Activated CD4-positive, alpha-beta memory T cell treated with anti-CD3 and anti-CD28 coated beads, Interleukin-2, amount 10 ng/mL, durations not matched to agents 7 days and 5 days (primary cell): ENCODE measurements at regions not wholly inside any gene's neighbourhood (a gene's known extent, or its start where the extent isn't known, plus 50 kb on each side); places are given as distances from the start of the nearest gene placed in this dataset.

ENCODE experiments used
- CTCF ChIA-PET: fragments of 350-600 bp; sonication (Branson Sonifier 250); formaldehyde crosslinking; loops from one replicate; lab custom pipeline; 2021; ENCODE audit warnings: antibody characterized with exemption, inconsistent platforms; lab: Charles Lee
- POLR2A ChIA-PET: fragments of 350-600 bp; sonication (Branson Sonifier 250); formaldehyde crosslinking; loops from one replicate; lab custom pipeline; 2021; ENCODE audit warnings: antibody characterized with exemption; lab: Charles Lee
- DNase-seq: peaks from one replicate; pipeline ENCODE4 v3.0.0-alpha.2; 2020
- H3K27ac Mint-ChIP-seq: one replicate; pipeline ENCODE4 v1.8.0; 2021; ENCODE audit warnings: mild to moderate bottlenecking, mixed read lengths
- H3K27me3 Mint-ChIP-seq: one replicate; pipeline ENCODE4 v1.8.0; 2021; ENCODE audit warnings: mixed read lengths
- H3K36me3 Mint-ChIP-seq: one replicate; pipeline ENCODE4 v1.8.0; 2021; ENCODE audit warnings: low read depth, mixed read lengths
- H3K4me1 Mint-ChIP-seq: one replicate; pipeline ENCODE4 v1.8.0; 2021; ENCODE audit warnings: mixed read lengths
- H3K4me3 Mint-ChIP-seq: one replicate; pipeline ENCODE4 v1.8.0; 2021; ENCODE audit warnings: mild to moderate bottlenecking, mixed read lengths
- H3K9me3 Mint-ChIP-seq: one replicate; pipeline ENCODE4 v1.8.0; 2021; ENCODE audit warnings: mixed read lengths

- Mint-ChIP-seq H3K27me3 (peaks cover under 1% of the 10 kb centered on the region), H3K4me1 (no peaks in the 10 kb centered on the region), H3K4me3 (no peak overlapping the region), H3K27ac (no peak overlapping the region), H3K36me3 (no peaks in the 10 kb centered on the region), H3K9me3 (no peaks in the 10 kb centered on the region)
- ChIA-PET POLR2A (no interaction called here), CTCF (no interaction called here)
- no peak for DNase-seq
Measured at GRCh38 chr20:51914758-51915157, 112.4 kb upstream of the SALL4 start.

GRCh38 chr20:51910321-51911050 lies 108.2 kb upstream of the SALL4 start:
- Mint-ChIP-seq H3K4me3 (no peak overlapping the region), H3K36me3 (no peaks in the 10 kb centered on the region), H3K9me3 (no peaks in the 10 kb centered on the region), H3K27ac (no peak overlapping the region), H3K27me3 (peaks cover 2% of the 10 kb centered on the region), H3K4me1 (no peaks in the 10 kb centered on the region)
- ChIA-PET POLR2A (no interaction called here), CTCF (no interaction called here)
- no peak for DNase-seq

- DNase-seq = no peak
- H3K27ac Mint-ChIP-seq = no peak overlapping the region
- no peak overlapping the region for H3K4me3 Mint-ChIP-seq
- no peaks in the 10 kb centered on the region for H3K9me3 Mint-ChIP-seq
- H3K27me3 Mint-ChIP-seq = peaks cover 2% of the 10 kb centered on the region
- H3K4me1 Mint-ChIP-seq = no peaks in the 10 kb centered on the region
- POLR2A ChIA-PET = no interaction called here
- CTCF ChIA-PET = no interaction called here
- no peaks in the 10 kb centered on the region for H3K36me3 Mint-ChIP-seq
Measured at GRCh38 chr20:51906679-51907078, 104.4 kb upstream of the SALL4 start.

GRCh38 chr20:51906049-51906448 lies 103.7 kb upstream of the SALL4 start:
- ChIA-PET POLR2A (no interaction called here), CTCF (no interaction called here)
- peaks cover 2% of the 10 kb centered on the region for H3K27me3 Mint-ChIP-seq
- H3K4me3 Mint-ChIP-seq = no peak overlapping the region
- no peaks in the 10 kb centered on the region for H3K36me3 Mint-ChIP-seq
- DNase-seq = no peak
- no peak overlapping the region for H3K27ac Mint-ChIP-seq
- H3K9me3 Mint-ChIP-seq = no peaks in the 10 kb centered on the region
- no peaks in the 10 kb centered on the region for H3K4me1 Mint-ChIP-seq

GRCh38 chr20:51902933-51903332 lies 100.6 kb upstream of the SALL4 start:
- POLR2A ChIA-PET = no interaction called here
- Mint-ChIP-seq H3K9me3 (no peaks in the 10 kb centered on the region), H3K4me3 (no peak overlapping the region), H3K36me3 (no peaks in the 10 kb centered on the region), H3K4me1 (no peaks in the 10 kb centered on the region), H3K27ac (no peak overlapping the region), H3K27me3 (no peaks in the 10 kb centered on the region)
- DNase-seq = no peak
- CTCF ChIA-PET = no interaction called here

GRCh38 chr20:51900443-51900842 lies 98.1 kb upstream of the SALL4 start:
- Mint-ChIP-seq H3K27ac (no peak overlapping the region), H3K36me3 (no peaks in the 10 kb centered on the region), H3K27me3 (no peaks in the 10 kb centered on the region), H3K4me1 (no peaks in the 10 kb centered on the region), H3K4me3 (no peak overlapping the region), H3K9me3 (no peaks in the 10 kb centered on the region)
- CTCF ChIA-PET = no interaction called here
- POLR2A ChIA-PET = no interaction called here
- no peak for DNase-seq

- Mint-ChIP-seq H3K27me3 (no peaks in the 10 kb centered on the region), H3K4me3 (no peak overlapping the region), H3K9me3 (no peaks in the 10 kb centered on the region), H3K27ac (no peak overlapping the region), H3K36me3 (no peaks in the 10 kb centered on the region), H3K4me1 (no peaks in the 10 kb centered on the region)
- POLR2A ChIA-PET = no interaction called here
- CTCF ChIA-PET = no interaction called here
- no peak for DNase-seq
Measured at GRCh38 chr20:51899674-51900073, 97.4 kb upstream of the SALL4 start.

GRCh38 chr20:51898788-51899187 lies 96.5 kb upstream of the SALL4 start:
- no peak for DNase-seq
- Mint-ChIP-seq H3K4me1 (no peaks in the 10 kb centered on the region), H3K36me3 (no peaks in the 10 kb centered on the region), H3K4me3 (no peak overlapping the region), H3K27ac (no peak overlapping the region), H3K27me3 (no peaks in the 10 kb centered on the region), H3K9me3 (no peaks in the 10 kb centered on the region)
- CTCF ChIA-PET = no interaction called here
- POLR2A ChIA-PET = no interaction called here

- Mint-ChIP-seq H3K27me3 (no peaks in the 10 kb centered on the region), H3K36me3 (no peaks in the 10 kb centered on the region), H3K9me3 (no peaks in the 10 kb centered on the region), H3K27ac (no peak overlapping the region), H3K4me3 (no peak overlapping the region), H3K4me1 (no peaks in the 10 kb centered on the region)
- CTCF ChIA-PET = no interaction called here
- no peak for DNase-seq
- POLR2A ChIA-PET = no interaction called here
Measured at GRCh38 chr20:51894619-51895018, 92.3 kb upstream of the SALL4 start.

GRCh38 chr20:51894201-51894600 lies 91.9 kb upstream of the SALL4 start:
- no peaks in the 10 kb centered on the region for H3K27me3 Mint-ChIP-seq
- no peaks in the 10 kb centered on the region for H3K9me3 Mint-ChIP-seq
- no peaks in the 10 kb centered on the region for H3K36me3 Mint-ChIP-seq
- DNase-seq = no peak
- no peaks in the 10 kb centered on the region for H3K4me1 Mint-ChIP-seq
- CTCF ChIA-PET = no interaction called here
- H3K27ac Mint-ChIP-seq = no peak overlapping the region
- POLR2A ChIA-PET = no interaction called here
- no peak overlapping the region for H3K4me3 Mint-ChIP-seq

- ChIA-PET POLR2A (no interaction called here), CTCF (no interaction called here)
- Mint-ChIP-seq H3K4me1 (no peaks in the 10 kb centered on the region), H3K9me3 (no peaks in the 10 kb centered on the region), H3K27ac (no peak overlapping the region), H3K27me3 (no peaks in the 10 kb centered on the region), H3K4me3 (no peak overlapping the region), H3K36me3 (no peaks in the 10 kb centered on the region)
- no peak for DNase-seq
Measured at GRCh38 chr20:51893723-51894122, 91.4 kb upstream of the SALL4 start.

- ChIA-PET CTCF (no interaction called here), POLR2A (no interaction called here)
- no peak overlapping the region for H3K4me3 Mint-ChIP-seq
- no peak overlapping the region for H3K27ac Mint-ChIP-seq
- no peaks in the 10 kb centered on the region for H3K36me3 Mint-ChIP-seq
- DNase-seq = no peak
- no peaks in the 10 kb centered on the region for H3K4me1 Mint-ChIP-seq
- no peaks in the 10 kb centered on the region for H3K27me3 Mint-ChIP-seq
- no peaks in the 10 kb centered on the region for H3K9me3 Mint-ChIP-seq
Measured at GRCh38 chr20:51890003-51890402, 87.7 kb upstream of the SALL4 start.

GRCh38 chr20:51889466-51889865 lies 87.1 kb upstream of the SALL4 start:
- no peaks in the 10 kb centered on the region for H3K36me3 Mint-ChIP-seq
- no peak overlapping the region for H3K4me3 Mint-ChIP-seq
- no peak for DNase-seq
- POLR2A ChIA-PET = no interaction called here
- H3K27me3 Mint-ChIP-seq = no peaks in the 10 kb centered on the region
- no peaks in the 10 kb centered on the region for H3K4me1 Mint-ChIP-seq
- H3K9me3 Mint-ChIP-seq = no peaks in the 10 kb centered on the region
- H3K27ac Mint-ChIP-seq = no peak overlapping the region
- CTCF ChIA-PET = no interaction called here

- H3K27ac Mint-ChIP-seq = no peak overlapping the region
- H3K27me3 Mint-ChIP-seq = no peaks in the 10 kb centered on the region
- no peak for DNase-seq
- H3K4me1 Mint-ChIP-seq = no peaks in the 10 kb centered on the region
- no peaks in the 10 kb centered on the region for H3K36me3 Mint-ChIP-seq
- no peak overlapping the region for H3K4me3 Mint-ChIP-seq
- CTCF ChIA-PET = no interaction called here
- no peaks in the 10 kb centered on the region for H3K9me3 Mint-ChIP-seq
- POLR2A ChIA-PET = no interaction called here
Measured at GRCh38 chr20:51888291-51888690, 86.0 kb upstream of the SALL4 start.
